HG03432 (cell line): ENCODE measurements at regions not wholly inside any gene's neighbourhood (a gene's known extent, or its start where the extent isn't known, plus 50 kb on each side); places are given as distances from the start of the nearest gene placed in this dataset.

Source experiments
- ATAC-seq: cut with Tn5 transposase; IDR thresholded peaks from one replicate; pipeline ENCODE4 v1.9.1; 2021; ENCODE audit warnings: mild to moderate bottlenecking, moderate library complexity; ENCODE audit not compliant: unreplicated experiment

GRCh38 chr1:218573925-218574324 lies 228.8 kb downstream of the TGFB2 start:
- ATAC-seq: no peak

GRCh38 chr1:218575079-218575478 lies 229.9 kb downstream of the TGFB2 start:
- ATAC-seq: no peak

- ATAC-seq: no peak
Measured at GRCh38 chr1:218575856-218576255, 230.7 kb downstream of the TGFB2 start.

- ATAC-seq: no peak
Measured at GRCh38 chr1:218582646-218583045, 237.5 kb downstream of the TGFB2 start.

GRCh38 chr1:218584418-218585155 lies 239.5 kb downstream of the TGFB2 start:
- ATAC-seq: no peak

GRCh38 chr1:218585511-218586184 lies 240.5 kb downstream of the TGFB2 start:
- peak; percentile 59 for ATAC-seq

- ATAC-seq: no peak
Measured at GRCh38 chr1:218587900-218588299, 242.8 kb downstream of the TGFB2 start.

- ATAC-seq: no peak
Measured at GRCh38 chr1:218588540-218589172, 243.5 kb downstream of the TGFB2 start.

GRCh38 chr1:218589487-218589886 lies 244.4 kb downstream of the TGFB2 start:
- ATAC-seq: no peak

- ATAC-seq: no peak
Measured at GRCh38 chr1:218591966-218592365, 246.8 kb downstream of the TGFB2 start.

GRCh38 chr1:218592688-218593087 lies 247.6 kb downstream of the TGFB2 start:
- ATAC-seq: no peak

- ATAC-seq: no peak
Measured at GRCh38 chr1:218600968-218601367, 255.8 kb downstream of the TGFB2 start.

GRCh38 chr1:218604217-218604616 lies 259.1 kb downstream of the TGFB2 start:
- no peak for ATAC-seq

GRCh38 chr1:218611916-218612585 lies 266.9 kb downstream of the TGFB2 start:
- no peak for ATAC-seq

GRCh38 chr1:218613105-218613504 lies 268.0 kb downstream of the TGFB2 start:
- ATAC-seq: no peak

GRCh38 chr1:218614031-218614430 lies 268.9 kb downstream of the TGFB2 start:
- ATAC-seq: no peak

- no peak for ATAC-seq
Measured at GRCh38 chr1:218616681-218617080, 271.5 kb downstream of the TGFB2 start.

GRCh38 chr1:218617986-218618385 lies 272.9 kb downstream of the TGFB2 start:
- no peak for ATAC-seq

GRCh38 chr1:218620956-218621355 lies 275.8 kb downstream of the TGFB2 start:
- ATAC-seq: no peak

GRCh38 chr1:218624052-218624451 lies 278.9 kb downstream of the TGFB2 start:
- ATAC-seq: no peak

- no peak for ATAC-seq
Measured at GRCh38 chr1:218625393-218625792, 280.3 kb downstream of the TGFB2 start.
